ENCODE measurements at regions not wholly inside any gene's neighbourhood (a gene's known extent, or its start where the extent isn't known, plus 50 kb on each side); places are given as distances from the start of the nearest gene placed in this dataset.
"Not testable (repeated sequence)": the region's sequence is repeated elsewhere in the genome, so short reads cannot be mapped to it uniquely, and the experiment has no call there.

- in situ Hi-C loops (cut with MboI; ENCODE audit: low pct_unique_long_range_greater_than_20kb, low sequenced_read_pairs, unreplicated experiment), result no loop called here
Measured at GRCh38 chr10:45241865-45242520, 73.4 kb downstream of the OR13A1 start.

GRCh38 chr10:45243261-45243660, 72.1 kb downstream of the OR13A1 start:
- DNase-seq (ENCODE audit: low spot score), result no peak
- in situ Hi-C loops (cut with MboI; ENCODE audit: low pct_unique_long_range_greater_than_20kb, low sequenced_read_pairs, unreplicated experiment), result no loop called here
- TF ChIP-seq, protein P1, sequence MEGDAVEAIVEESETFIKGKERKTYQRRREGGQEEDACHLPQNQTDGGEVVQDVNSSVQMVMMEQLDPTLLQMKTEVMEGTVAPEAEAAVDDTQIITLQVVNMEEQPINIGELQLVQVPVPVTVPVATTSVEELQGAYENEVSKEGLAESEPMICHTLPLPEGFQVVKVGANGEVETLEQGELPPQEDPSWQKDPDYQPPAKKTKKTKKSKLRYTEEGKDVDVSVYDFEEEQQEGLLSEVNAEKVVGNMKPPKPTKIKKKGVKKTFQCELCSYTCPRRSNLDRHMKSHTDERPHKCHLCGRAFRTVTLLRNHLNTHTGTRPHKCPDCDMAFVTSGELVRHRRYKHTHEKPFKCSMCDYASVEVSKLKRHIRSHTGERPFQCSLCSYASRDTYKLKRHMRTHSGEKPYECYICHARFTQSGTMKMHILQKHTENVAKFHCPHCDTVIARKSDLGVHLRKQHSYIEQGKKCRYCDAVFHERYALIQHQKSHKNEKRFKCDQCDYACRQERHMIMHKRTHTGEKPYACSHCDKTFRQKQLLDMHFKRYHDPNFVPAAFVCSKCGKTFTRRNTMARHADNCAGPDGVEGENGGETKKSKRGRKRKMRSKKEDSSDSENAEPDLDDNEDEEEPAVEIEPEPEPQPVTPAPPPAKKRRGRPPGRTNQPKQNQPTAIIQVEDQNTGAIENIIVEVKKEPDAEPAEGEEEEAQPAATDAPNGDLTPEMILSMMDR (IDR thresholded peaks at IDR 0.05; ENCODE audit: extremely low read depth, insufficient read depth, missing control alignments), result no peak

More at GRCh38 chr10:45241865-45242520, 73.4 kb downstream of the OR13A1 start:
- DNase-seq (ENCODE audit: low spot score), result no peak
- TF ChIP-seq, protein P1 (IDR thresholded peaks at IDR 0.05; ENCODE audit: extremely low read depth, insufficient read depth, missing control alignments), result no peak

- DNase-seq (ENCODE audit: low spot score), result no peak
- TF ChIP-seq, protein P1 (IDR thresholded peaks at IDR 0.05; ENCODE audit: extremely low read depth, insufficient read depth, missing control alignments), result no peak
- in situ Hi-C loops (cut with MboI; ENCODE audit: low pct_unique_long_range_greater_than_20kb, low sequenced_read_pairs, unreplicated experiment), result no loop called here
Measured at GRCh38 chr10:45246522-45246921, 68.9 kb downstream of the OR13A1 start.

DNA sequence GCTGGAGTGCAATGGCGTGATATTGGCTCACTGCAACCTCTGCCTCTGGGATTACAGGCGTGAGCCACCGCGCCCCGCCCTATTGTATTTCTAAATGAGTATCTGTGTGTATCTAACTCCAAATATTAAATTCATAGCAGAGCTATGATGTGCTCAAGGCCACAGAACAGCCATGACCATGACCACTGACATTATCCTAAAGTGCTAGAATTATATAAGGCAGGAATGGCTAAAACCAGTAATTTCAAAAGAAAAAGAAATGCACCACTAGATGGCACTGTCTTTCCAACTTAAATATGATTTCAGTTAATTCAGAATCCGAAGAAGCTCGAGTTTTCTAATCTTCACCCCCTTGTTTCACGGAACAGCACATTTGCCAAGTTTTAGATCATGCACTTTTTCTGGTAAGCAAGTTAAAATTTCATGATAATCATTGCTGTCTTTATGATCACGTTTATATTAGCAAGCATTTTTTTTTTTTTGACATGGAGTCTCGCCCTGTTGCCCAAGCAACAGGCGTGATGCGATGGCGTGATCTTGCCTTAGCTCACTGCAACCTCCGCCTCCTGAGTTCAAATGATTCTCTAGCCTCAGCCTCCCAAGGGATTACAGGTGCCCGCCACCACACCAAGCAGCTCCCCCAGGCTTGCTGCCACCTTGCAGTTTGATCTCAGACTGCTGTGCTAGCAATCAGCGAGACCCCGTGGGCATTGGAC, 65.3 kb downstream of the OR13A1 start:
- TF ChIP-seq, protein P1 (IDR thresholded peaks at IDR 0.05; ENCODE audit: extremely low read depth, insufficient read depth, missing control alignments), result peak; percentile 45
- DNase-seq (ENCODE audit: low spot score), result peak; percentile 44
- in situ Hi-C loops (cut with MboI; ENCODE audit: low pct_unique_long_range_greater_than_20kb, low sequenced_read_pairs, unreplicated experiment), result loop anchor here (5.0 to 10.0 kb wide), 2 partner anchors 212 to 775 kb away; no protein-coding TSS in a partner anchor

GRCh38 chr10:45250694-45251075, 64.7 kb downstream of the OR13A1 start:
- not testable (repeated sequence) for DNase-seq (ENCODE audit: low spot score)
- in situ Hi-C loops (cut with MboI; ENCODE audit: low pct_unique_long_range_greater_than_20kb, low sequenced_read_pairs, unreplicated experiment), result loop anchor here (5.0 to 10.0 kb wide), 2 partner anchors 212 to 774 kb away; no protein-coding TSS in a partner anchor

All from GM13977 (cell line).